ENCODE measurements at regions not wholly inside any gene's neighbourhood (a gene's known extent, or its start where the extent isn't known, plus 50 kb on each side); places are given as distances from the start of the nearest gene placed in this dataset.

DNA sequence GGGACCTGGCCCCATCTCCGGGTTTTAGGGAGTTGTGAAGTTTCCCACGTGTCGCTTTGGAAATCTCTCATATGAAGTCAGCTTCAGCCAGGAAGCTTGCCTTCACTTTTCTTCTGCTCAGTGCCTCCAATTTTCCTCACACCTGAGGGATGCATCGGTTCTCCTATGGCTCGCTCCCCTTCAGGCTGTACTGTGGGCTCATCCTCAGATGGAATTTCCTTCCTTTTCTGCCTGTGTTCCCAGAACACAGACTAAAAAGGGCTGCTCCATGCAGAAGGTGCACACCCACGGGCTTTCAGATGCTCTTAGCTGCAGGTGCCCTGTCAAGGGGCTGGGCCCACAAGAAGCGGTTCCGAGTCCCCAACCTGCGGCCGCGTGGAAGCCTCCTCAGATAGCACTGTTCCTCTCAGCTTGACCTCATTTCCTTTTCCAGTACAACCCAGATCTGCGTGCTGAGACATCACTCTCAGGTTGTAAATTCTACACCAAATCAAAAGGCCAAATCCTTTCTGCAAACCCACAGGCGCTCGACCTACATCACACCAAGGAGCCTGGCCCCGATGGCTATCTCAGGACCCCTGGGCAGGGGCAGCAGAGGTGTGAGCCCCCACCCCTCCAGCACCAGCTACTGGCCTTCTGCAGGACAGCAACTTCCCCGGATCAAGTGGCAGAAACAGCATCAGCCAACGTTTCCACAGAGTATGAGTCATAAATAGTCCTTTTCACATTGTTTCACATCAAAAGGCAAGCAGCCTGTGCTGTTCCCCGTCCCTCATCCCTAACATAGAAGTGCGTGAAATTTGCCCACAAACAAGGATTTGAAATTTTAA, 275.9 kb downstream of the ZNF536 start:
- DNase-seq (ENCODE audit: low read depth): no peak

GRCh38 chr19:30646806-30647205, 274.6 kb downstream of the ZNF536 start:
- DNase-seq (ENCODE audit: low read depth): no peak

DNA sequence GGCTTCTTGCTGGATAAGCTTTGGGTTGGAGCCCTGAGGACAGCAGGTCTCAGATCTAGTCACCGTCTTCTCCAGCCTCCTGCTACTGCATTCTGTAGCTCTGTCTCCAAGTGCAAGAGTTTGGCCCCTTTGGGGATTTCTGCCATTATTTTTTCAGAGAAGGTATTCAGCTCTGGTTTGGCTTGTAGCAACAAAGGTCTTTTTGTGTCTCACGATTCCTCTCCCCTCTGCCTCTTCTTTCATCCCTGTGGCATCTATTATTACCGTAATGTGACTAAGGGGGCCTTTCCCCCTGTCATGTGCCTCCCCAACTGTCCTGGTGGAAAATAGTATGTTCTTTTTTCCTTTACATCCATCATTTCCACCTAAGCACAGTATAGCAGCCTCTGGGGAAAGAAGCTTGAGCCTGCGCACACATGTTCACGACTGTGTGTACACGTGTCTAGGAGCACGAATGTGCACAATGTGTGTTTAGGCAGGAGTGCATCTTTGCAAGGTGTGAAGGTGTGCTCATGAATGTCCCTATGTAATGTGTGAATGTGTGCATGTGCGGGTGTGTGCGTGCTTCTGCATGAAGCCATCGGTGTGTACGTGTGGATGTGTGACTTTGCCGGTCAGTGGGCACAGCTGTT, 273.9 kb downstream of the ZNF536 start:
- no peak for DNase-seq (ENCODE audit: low read depth)

- DNase-seq (ENCODE audit: low read depth): no peak
Measured at GRCh38 chr19:30640252-30640965, 268.2 kb downstream of the ZNF536 start.

- no peak for DNase-seq (ENCODE audit: low read depth)
Measured at GRCh38 chr19:30638889-30639288, 266.7 kb downstream of the ZNF536 start.

DNA sequence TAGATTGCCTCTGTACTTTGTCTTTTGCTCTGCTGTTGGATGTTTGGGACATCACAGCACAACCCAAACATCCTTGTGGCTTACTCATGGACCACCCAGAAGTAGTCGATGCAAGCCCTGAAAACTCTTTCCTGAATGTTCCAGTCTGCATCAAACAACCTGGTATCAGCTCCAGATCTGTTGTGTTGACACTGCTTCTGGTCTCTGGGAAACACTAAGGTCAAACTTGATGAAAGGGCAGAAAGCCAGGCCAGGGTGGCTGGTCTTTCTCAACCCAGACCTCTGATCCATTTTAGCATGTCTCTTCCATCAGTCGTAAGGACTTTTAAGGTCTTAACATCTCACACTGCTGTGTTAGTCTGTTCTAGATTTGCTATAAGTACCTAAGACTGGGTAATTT, 265.7 kb downstream of the ZNF536 start:
- no peak for DNase-seq (ENCODE audit: low read depth)

DNA sequence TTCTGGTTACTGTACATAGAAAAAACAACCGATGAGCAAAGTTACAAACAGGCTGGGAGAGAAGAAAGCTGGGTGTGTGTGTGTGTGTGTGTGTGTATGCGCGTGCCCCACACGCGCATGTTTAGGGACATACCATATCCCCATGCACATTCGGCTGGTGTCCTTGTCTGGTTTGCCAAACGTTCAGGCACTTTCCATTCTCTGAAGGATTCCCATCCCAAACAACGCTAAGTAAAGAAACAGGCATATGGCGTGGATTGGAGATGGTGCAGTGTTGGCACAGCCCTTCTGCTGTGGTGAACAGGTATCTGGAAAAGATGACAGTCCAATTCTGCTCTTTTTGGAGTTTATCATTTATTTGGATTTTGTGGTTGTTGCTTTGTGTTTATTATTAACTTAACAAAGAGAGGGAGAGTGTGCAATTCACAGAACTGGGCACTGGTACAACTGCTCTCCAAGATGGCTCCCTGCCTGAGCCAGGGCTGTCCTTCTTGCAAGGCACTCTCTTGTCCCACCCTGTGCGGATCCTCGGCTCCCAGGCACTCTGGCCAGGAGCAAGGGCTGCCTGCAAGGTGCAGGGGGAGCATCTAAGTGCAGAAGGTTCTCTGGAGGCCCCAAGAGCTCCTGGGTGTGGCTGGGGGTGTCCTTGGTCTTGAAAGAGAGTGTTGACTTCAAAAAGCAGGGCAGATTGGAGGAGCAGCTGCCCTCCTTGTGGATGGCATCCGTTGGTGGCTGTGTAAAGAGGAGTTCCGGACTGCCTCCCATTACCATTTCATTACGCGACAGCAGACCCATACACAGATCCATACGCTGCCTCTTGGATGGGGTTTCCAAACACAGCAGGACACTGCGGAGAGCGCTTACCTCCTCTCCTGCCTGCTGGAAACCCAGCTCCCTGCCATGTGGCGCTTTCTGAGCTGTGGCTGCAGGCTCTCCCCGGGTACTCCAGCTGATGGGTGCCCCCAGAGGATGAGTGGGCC, 263.1 kb downstream of the ZNF536 start:
- no peak for DNase-seq (ENCODE audit: low read depth)

- DNase-seq (ENCODE audit: low read depth): no peak
Measured at GRCh38 chr19:30634131-30634830, 262.1 kb downstream of the ZNF536 start.

- DNase-seq (ENCODE audit: low read depth): no peak
Measured at GRCh38 chr19:30631033-30631370, 258.8 kb downstream of the ZNF536 start.

DNA sequence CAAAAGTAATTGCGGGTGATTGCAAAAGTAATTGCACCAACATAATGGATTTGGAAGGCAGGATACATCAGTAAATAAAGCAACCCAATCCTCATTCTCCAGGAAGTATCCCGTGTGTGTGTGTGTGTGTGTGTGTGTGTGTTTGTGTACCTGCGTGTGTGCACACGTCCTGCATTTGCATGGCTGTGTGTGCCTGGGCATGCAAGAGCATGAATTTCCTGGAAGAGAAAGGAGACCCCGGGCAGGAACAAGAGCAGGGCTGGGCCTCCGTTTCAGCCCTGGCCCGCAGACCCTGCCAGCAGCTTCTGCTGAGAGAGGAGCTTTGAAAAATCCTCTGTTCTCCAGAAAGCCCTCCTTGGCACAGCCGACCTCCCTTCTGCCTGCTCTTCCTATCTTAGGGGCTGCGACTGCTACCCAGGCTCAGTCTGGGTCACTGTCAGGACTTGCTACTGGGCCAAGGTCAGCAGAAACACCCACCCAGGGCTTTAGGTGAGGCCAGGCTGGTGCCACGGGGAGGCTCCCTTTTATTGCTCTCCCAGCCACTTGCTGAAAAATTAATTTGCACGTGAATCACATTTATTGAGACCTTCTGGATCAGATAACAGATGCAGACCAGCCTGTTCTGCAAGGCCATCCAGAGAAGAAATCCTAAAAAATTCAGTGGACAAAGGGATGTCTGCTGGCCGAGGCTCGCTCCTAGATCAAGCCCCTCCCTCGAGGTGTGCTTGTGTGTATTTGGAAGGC, 258.3 kb downstream of the ZNF536 start:
- no peak for DNase-seq (ENCODE audit: low read depth)

GRCh38 chr19:30629086-30629485, 256.9 kb downstream of the ZNF536 start:
- no peak for DNase-seq (ENCODE audit: low read depth)

GRCh38 chr19:30626626-30626966, 254.4 kb downstream of the ZNF536 start:
- DNase-seq (ENCODE audit: low read depth): no peak

DNA sequence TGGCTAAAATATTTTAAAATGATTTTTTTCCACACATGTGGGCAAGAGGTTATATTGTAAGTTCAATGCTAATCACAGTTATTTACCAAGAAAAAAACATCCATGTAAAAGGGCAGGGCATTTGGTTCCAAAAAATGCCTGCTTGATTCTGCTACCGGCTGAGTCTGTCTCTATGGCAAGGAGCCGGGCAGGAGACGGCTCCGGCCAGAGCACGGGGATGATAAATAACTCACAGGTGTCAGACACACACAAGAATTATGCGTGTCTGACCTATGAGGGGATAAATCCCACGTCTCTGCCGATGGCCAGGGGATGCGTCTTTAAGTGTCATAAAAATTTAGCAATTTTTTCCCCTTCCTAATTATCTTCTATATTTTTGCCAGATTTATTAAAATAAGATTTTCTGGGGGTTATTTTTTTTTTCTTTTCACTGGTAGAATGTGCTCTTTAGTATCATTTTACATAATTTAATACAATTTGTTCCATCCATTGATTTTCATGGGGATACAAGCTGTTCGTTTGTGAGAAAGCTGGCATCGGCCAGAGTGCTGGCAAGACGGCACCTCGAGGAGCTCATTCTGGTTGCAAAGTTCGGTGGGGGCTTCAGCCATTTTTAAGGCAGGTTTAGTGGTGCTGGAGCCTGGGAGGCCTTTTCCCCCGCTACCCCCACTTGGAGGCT, 253.9 kb downstream of the ZNF536 start:
- DNase-seq (ENCODE audit: low read depth): no peak

GRCh38 chr19:30622276-30622675, 250.1 kb downstream of the ZNF536 start:
- no peak for DNase-seq (ENCODE audit: low read depth)

- no peak for DNase-seq (ENCODE audit: low read depth)
Measured at GRCh38 chr19:30621326-30621920, 249.2 kb downstream of the ZNF536 start.

DNA sequence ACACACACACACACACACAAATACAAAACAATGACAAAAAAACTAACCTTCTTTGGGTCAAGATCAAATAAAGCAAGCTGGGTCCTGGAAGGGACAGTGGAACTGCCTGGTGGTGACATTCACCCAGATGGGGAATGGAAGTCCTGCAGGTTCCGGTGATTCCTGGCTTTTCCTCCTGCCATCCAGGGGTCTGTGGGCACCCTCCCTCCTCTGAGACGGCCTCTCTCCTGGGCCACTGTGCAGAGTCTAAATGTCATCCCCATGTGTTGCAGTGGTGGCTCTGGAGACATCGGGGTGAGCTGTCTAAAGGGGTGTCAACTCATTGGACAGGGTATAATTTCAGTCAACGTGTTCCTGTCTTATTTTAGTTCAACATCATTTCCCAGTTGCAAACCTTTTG, 248.2 kb downstream of the ZNF536 start:
- no peak for DNase-seq (ENCODE audit: low read depth)

GRCh38 chr19:30609656-30610270, 237.6 kb downstream of the ZNF536 start:
- no peak for DNase-seq (ENCODE audit: low read depth)

DNA sequence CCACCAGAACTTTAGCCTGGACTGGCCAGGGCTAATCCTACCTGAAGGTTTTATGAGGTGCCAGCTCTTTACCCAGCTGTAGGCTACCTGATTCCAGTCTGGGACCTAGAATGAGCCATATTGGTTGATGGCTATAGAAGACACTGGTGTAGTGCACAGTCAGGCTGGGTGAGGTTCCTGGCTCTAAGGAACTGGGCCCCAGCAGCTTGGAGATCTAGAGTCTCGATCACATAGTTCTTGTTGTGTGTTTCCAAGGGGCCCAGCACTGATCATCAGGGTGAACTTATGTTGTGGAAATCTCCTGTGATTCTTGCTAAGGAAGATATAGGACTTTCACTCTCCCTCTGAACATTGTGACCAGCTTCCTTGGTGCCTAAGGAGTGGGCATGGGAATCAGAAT, 236.3 kb downstream of the ZNF536 start:
- no peak for DNase-seq (ENCODE audit: low read depth)

All from myocyte (in vitro differentiated cells).